ENCODE measurements at regions not wholly inside any gene's neighbourhood (a gene's known extent, or its start where the extent isn't known, plus 50 kb on each side); places are given as distances from the start of the nearest gene placed in this dataset.

DNA sequence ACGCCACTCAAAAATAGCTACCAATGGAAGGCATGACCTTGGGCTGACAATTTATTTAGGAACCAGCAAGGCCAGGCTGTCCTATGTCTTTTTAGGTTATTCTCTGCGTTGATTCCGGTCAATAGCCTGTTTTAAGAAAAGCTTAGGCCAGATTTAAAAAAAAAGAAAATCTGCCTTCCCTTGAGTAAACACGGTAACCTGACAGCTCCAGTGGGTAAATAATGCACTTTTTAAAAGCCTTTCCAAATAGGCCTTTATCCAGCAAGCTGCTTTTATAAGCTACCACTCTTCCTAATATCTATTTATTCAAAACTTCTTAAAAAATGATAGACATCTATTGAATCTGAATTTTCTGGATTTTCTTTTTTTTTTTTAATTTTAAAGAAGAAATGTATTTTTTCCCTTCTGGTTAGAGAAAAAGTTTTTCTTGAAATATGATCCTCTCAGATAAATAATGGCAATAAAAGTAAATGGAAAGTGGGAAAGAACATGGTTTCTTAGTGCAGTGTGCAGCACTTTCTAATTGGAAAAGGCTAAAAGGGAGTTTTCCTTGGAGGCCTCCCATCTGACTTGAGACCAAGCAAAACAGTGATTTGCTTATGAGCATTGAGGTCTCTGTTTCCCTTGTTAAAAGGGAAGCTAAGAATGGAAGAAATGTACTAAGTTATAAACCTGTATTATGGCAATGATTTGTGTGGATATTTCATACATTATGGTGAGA, 281.0 kb upstream of the RUNX1 start:
- Histone ChIP-seq H3K4me3 (no peak overlapping the region), H3K27me3 (no peaks in the 10 kb centered on the region), H3K36me3 (replicated peaks in 1 of 2) (no peaks in the 10 kb centered on the region), H3K4me1 (replicated peaks in 1 of 2) (no peaks in the 10 kb centered on the region), H3K9me3 (replicated peaks in 1 of 3) (no peaks in the 10 kb centered on the region), H3K27ac (peak overlapping the region in 1 of 5 donors; percentile 7)
- intact Hi-C loops (cut with DNase I), result no loop called here
- TF ChIP-seq CTCF (IDR thresholded peaks at IDR 0.05) (no peak), POLR2A (IDR thresholded peaks at IDR 0.05) (no peak)
- 57 to 79% (median 72%) methylated on average over 4 of the region's 4 CpGs for WGBS, 4 donors
- DNase-seq, result no peak

DNA sequence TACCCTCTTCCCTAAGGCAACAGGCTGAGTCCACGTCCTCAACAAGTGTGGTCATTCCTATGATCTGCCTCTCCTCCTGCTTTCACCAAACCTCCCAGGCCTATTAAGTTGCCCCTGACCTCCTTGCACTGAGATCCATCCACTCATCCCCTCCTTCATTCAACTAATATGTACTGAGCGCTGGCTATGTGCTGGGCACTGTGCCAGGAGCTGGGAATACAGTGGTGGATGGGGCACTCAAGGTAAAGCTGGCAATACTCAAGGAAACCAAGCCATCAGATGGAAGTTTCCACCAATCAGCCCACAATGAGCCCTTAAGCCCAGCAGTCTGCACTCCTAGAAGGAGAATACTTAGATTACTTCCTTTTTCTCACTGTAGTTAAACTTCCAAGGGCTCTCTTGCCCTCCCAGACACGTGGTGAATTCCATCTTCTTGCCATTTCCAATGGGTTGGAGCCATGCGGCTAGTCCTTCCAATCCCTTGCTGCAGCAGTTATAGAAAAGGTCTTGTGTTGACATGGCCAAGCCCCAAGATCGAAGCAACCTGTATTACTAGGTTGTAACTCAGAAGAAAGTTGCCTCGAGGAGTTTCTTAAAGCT, 279.9 kb upstream of the RUNX1 start:
- Histone ChIP-seq H3K27me3 (no peaks in the 10 kb centered on the region), H3K4me1 (replicated peaks in 1 of 2) (peaks cover 0 to 7% of the 10 kb centered on the region in 2 donors), H3K27ac (no peak overlapping the region), H3K36me3 (replicated peaks in 1 of 2) (no peaks in the 10 kb centered on the region), H3K4me3 (no peak overlapping the region), H3K9me3 (replicated peaks in 1 of 3) (no peaks in the 10 kb centered on the region)
- intact Hi-C loops (cut with DNase I), result no loop called here
- DNase-seq, result no peak
- TF ChIP-seq POLR2A (IDR thresholded peaks at IDR 0.05), result no peak
- TF ChIP-seq CTCF (IDR thresholded peaks at IDR 0.05), result no peak
- 78 to 85% (median 81%) methylated on average over 6 of the region's 6 CpGs for WGBS, 4 donors

DNA sequence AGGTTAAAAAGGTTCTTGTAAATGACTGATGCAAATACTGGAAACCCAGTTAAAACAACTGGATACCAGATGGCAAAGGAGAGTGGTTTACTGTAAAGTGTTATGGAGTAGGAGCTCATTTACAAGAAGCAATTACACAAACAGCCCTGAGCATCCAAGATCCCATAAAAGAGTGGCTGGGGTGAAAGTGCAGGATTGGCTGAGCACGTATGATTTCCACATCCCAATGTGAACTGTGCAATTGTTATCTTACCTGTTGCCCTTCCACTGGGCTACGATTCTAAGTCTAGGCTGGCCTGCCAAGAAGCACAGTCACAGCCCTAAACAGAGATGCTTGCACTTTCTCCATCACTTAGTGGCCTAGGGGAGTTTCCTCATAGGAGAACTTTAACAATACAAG, 277.6 kb upstream of the RUNX1 start:
- H3K4me3 ChIP-seq, result no peak overlapping the region
- intact Hi-C loops (cut with DNase I), result no loop called here
- TF ChIP-seq CTCF (IDR thresholded peaks at IDR 0.05) (no peak), POLR2A (IDR thresholded peaks at IDR 0.05) (no peak)
- H3K27ac ChIP-seq, result no peak overlapping the region
- 81 to 95% (median 85%) methylated on average over 2 of the region's 2 CpGs for WGBS, 4 donors
- no peak for DNase-seq
- H3K27me3 ChIP-seq, result no peaks in the 10 kb centered on the region
- H3K36me3 ChIP-seq (replicated peaks in 1 of 2), result no peaks in the 10 kb centered on the region
- H3K4me1 ChIP-seq (replicated peaks in 1 of 2), result peaks cover 0 to 9% of the 10 kb centered on the region in 2 donors
- H3K9me3 ChIP-seq (replicated peaks in 1 of 3), result no peaks in the 10 kb centered on the region

GRCh38 chr21:35325953-35326352, 276.9 kb upstream of the RUNX1 start:
- WGBS, 4 donors, result 38 to 51% (median 41%) methylated on average over 2 of the region's 2 CpGs
- intact Hi-C loops (cut with DNase I), result no loop called here
- H3K4me1 ChIP-seq (replicated peaks in 1 of 2), result peaks cover 0 to 9% of the 10 kb centered on the region in 2 donors
- TF ChIP-seq CTCF (IDR thresholded peaks at IDR 0.05) (no peak), POLR2A (IDR thresholded peaks at IDR 0.05) (no peak)
- H3K4me3 ChIP-seq, result no peak overlapping the region
- H3K36me3 ChIP-seq (replicated peaks in 1 of 2), result no peaks in the 10 kb centered on the region
- no peaks in the 10 kb centered on the region for H3K27me3 ChIP-seq
- H3K9me3 ChIP-seq (replicated peaks in 1 of 3), result no peaks in the 10 kb centered on the region
- H3K27ac ChIP-seq, result no peak overlapping the region
- DNase-seq, result no peak

Data from adrenal gland (tissue), 9 donors.